Neural cell (in vitro differentiated cells): ENCODE measurements at regions not wholly inside any gene's neighbourhood (a gene's known extent, or its start where the extent isn't known, plus 50 kb on each side); places are given as distances from the start of the nearest gene placed in this dataset.

Experiments
- H2AFZ ChIP-seq: fragments of 200-600, 300-800 bp; sonication (generic), shearing (Covaris generic); 2 replicates; pipeline ENCODE4 v1.6.0; 2014; ENCODE audit warnings: low read depth, mild to moderate bottlenecking, antibody characterized with exemption, low read length, moderate library complexity
- H3F3A ChIP-seq: fragments of 200-600 bp; shearing (Covaris generic); 2 replicates; pipeline ENCODE4 v1.6.1; 2016; ENCODE audit warnings: mild to moderate bottlenecking, moderate library complexity, mixed read lengths, antibody characterized with exemption, low read length; ENCODE audit not compliant: insufficient read depth, poor library complexity, severe bottlenecking
- H3K27ac ChIP-seq: fragments of 200-600, 300-800 bp; sonication (generic), shearing (Covaris generic); 2 replicates; pipeline ENCODE4 v1.5.1; 2014; ENCODE audit warnings: mild to moderate bottlenecking, low read length, moderate library complexity
- H3K27me3 ChIP-seq: fragments of 300-800, 200-600 bp; sonication (generic), shearing (Covaris generic); 2 replicates; pipeline ENCODE4 v1.6.0; 2014; ENCODE audit warnings: mild to moderate bottlenecking, low read depth, low read length, moderate library complexity; ENCODE audit not compliant: insufficient read depth
- H3K36me3 ChIP-seq: fragments of 300-800, 200-600 bp; sonication (generic), shearing (Covaris generic); 2 replicates; pipeline ENCODE4 v1.5.1; 2014; ENCODE audit warnings: mild to moderate bottlenecking, antibody characterized with exemption, low read length, moderate library complexity; ENCODE audit not compliant: insufficient read depth
- H3K4me2 ChIP-seq: fragments of 300-800, 200-600 bp; sonication (generic), shearing (Covaris generic); 2 replicates; pipeline ENCODE4 v1.6.0; 2014; ENCODE audit warnings: mild to moderate bottlenecking, low read length
- H3K4me3 ChIP-seq: fragments of 300-800, 200-600 bp; sonication (generic), shearing (Covaris generic); 2 replicates; pipeline ENCODE4 v1.5.1; 2014; ENCODE audit warnings: mild to moderate bottlenecking, low read length, moderate library complexity
- H3K79me2 ChIP-seq: fragments of 200-600 bp; shearing (Covaris generic); replicated peaks from 2 replicates; pipeline ENCODE4 v1.6.0; 2014; ENCODE audit warnings: mild to moderate bottlenecking, low read length, moderate library complexity; ENCODE audit not compliant: insufficient read depth
- H3K9ac ChIP-seq: fragments of 300-800, 200-600 bp; sonication (generic), shearing (Covaris generic); 2 replicates; pipeline ENCODE4 v1.6.1; 2016; ENCODE audit warnings: mild to moderate bottlenecking, low read length, mixed read lengths
- H3K9me2 ChIP-seq: fragments of 200-600 bp; shearing (Covaris generic); 2 replicates; pipeline ENCODE4 v1.6.1; 2016; ENCODE audit warnings: mild to moderate bottlenecking, low read length, mixed read lengths; ENCODE audit not compliant: insufficient read depth
- H3K9me3 ChIP-seq: fragments of 200-600, 300-800 bp; sonication (generic), shearing (Covaris generic); 2 replicates; pipeline ENCODE4 v1.6.1; 2016; ENCODE audit warnings: mild to moderate bottlenecking, mixed run types, low read length, moderate library complexity, mixed read lengths
- H4K20me1 ChIP-seq: fragments of 200-600 bp; shearing (Covaris generic); 2 replicates; pipeline ENCODE4 v1.6.1; 2016; ENCODE audit warnings: mild to moderate bottlenecking, mixed run types; ENCODE audit not compliant: insufficient read depth
- CTCF ChIP-seq: fragments of 450-650 bp; IDR thresholded peaks from 2 replicates; pipeline ENCODE4 v1.5.1; 2014; ENCODE audit warnings: antibody characterized with exemption, mild to moderate bottlenecking, moderate library complexity; ENCODE audit not compliant: poor library complexity, severe bottlenecking
- EP300 ChIP-seq: fragments of 450-650 bp; conservative IDR thresholded peaks from 2 replicates; pipeline ENCODE4 v1.6.1; 2014; ENCODE audit warnings: antibody characterized with exemption, mild to moderate bottlenecking, moderate library complexity; ENCODE audit not compliant: poor library complexity, severe bottlenecking
- EZH2 ChIP-seq: fragments of 200-600, 300-800 bp; shearing (Covaris generic), sonication (generic); IDR thresholded peaks from 2 replicates; pipeline ENCODE4 v1.6.1; 2014; ENCODE audit warnings: antibody characterized with exemption, low read length, borderline replicate concordance, mild to moderate bottlenecking; ENCODE audit not compliant: insufficient read depth, poor library complexity, severe bottlenecking
- MXI1 ChIP-seq: fragments of 450-650 bp; conservative IDR thresholded peaks from 2 replicates; pipeline ENCODE4 v1.6.1; 2014; ENCODE audit warnings: antibody characterized with exemption, mild to moderate bottlenecking; ENCODE audit not compliant: poor library complexity, severe bottlenecking
- POLR2AphosphoS5 ChIP-seq: IDR thresholded peaks from 2 replicates; pipeline ENCODE4 v1.6.1; 2012
- RAD21 ChIP-seq: fragments of 450-650 bp; conservative IDR thresholded peaks from 2 replicates; pipeline ENCODE4 v1.6.1; 2014; ENCODE audit warnings: antibody characterized with exemption, mild to moderate bottlenecking, moderate library complexity
- REST ChIP-seq: IDR thresholded peaks from 2 replicates; pipeline ENCODE4 v1.6.1; 2012; ENCODE audit warnings: borderline replicate concordance
- SMC3 ChIP-seq: fragments of 450-650 bp; conservative IDR thresholded peaks from 2 replicates; pipeline ENCODE4 v1.6.1; 2014; ENCODE audit warnings: antibody characterized with exemption, mild to moderate bottlenecking, moderate library complexity; ENCODE audit not compliant: poor library complexity
- TAF1 ChIP-seq: IDR thresholded peaks from 2 replicates; pipeline ENCODE4 v1.6.1; 2012; ENCODE audit warnings: low read depth

- Histone ChIP-seq H3K9me2 (no peaks in the 10 kb centered on the region), H3K4me3 (no peak overlapping the region), H3K79me2 (no peaks in the 10 kb centered on the region), H3K27me3 (no peaks in the 10 kb centered on the region), H2AFZ (no peak overlapping the region), H3F3A (no peaks in the 10 kb centered on the region), H3K9me3 (no peaks in the 10 kb centered on the region), H4K20me1 (no peaks in the 10 kb centered on the region), H3K4me2 (no peak overlapping the region), H3K36me3 (no peaks in the 10 kb centered on the region), H3K9ac (no peak overlapping the region), H3K27ac (no peak overlapping the region)
- TF ChIP-seq TAF1 = no peak
- TF ChIP-seq RAD21 = no peak
- no peak for TF ChIP-seq POLR2AphosphoS5
- TF ChIP-seq CTCF = no peak
- TF ChIP-seq REST = no peak
- no peak for TF ChIP-seq EP300
- no peak for TF ChIP-seq MXI1
- TF ChIP-seq EZH2 = no peak
- TF ChIP-seq SMC3 = no peak
Measured at GRCh38 chr6:48212501-48212900, 101.5 kb upstream of the PTCHD4 start.

- Histone ChIP-seq H4K20me1 (no peaks in the 10 kb centered on the region), H2AFZ (no peak overlapping the region), H3K36me3 (no peaks in the 10 kb centered on the region), H3K79me2 (no peaks in the 10 kb centered on the region), H3K9ac (no peak overlapping the region), H3K9me2 (no peaks in the 10 kb centered on the region), H3K4me2 (no peak overlapping the region), H3K27ac (no peak overlapping the region), H3K4me3 (no peak overlapping the region), H3F3A (no peaks in the 10 kb centered on the region), H3K9me3 (no peaks in the 10 kb centered on the region), H3K27me3 (no peaks in the 10 kb centered on the region)
- TF ChIP-seq EZH2 (no peak), POLR2AphosphoS5 (no peak), SMC3 (no peak), TAF1 (no peak), RAD21 (no peak)
Measured at GRCh38 chr6:48206091-48206490, 95.1 kb upstream of the PTCHD4 start.
